B cell (primary cell): ENCODE measurements at regions not wholly inside any gene's neighbourhood (a gene's known extent, or its start where the extent isn't known, plus 50 kb on each side); places are given as distances from the start of the nearest gene placed in this dataset.

Experiments
- CTCF ChIP-seq: fragments of 200-600 bp; IDR thresholded peaks from one replicate; pipeline ENCODE4 v1.8.0; 2022; ENCODE audit warnings: antibody characterized with exemption, mild to moderate bottlenecking
- EZH2 ChIP-seq: IDR thresholded peaks from 2 replicates; pipeline ENCODE4 v1.6.1; 2012; ENCODE audit warnings: borderline replicate concordance, low read depth, mild to moderate bottlenecking, moderate library complexity, low read length; ENCODE audit not compliant: insufficient read depth, poor library complexity, severe bottlenecking

- no peak for TF ChIP-seq CTCF
- no peak for TF ChIP-seq EZH2
Measured at GRCh38 chr14:66069036-66069435, 417.1 kb upstream of the CCDC196 start.
